Activated CD8-positive, alpha-beta T cell treated with anti-CD3 and anti-CD28 coated beads for 36 hours (primary cell): ENCODE measurements at regions not wholly inside any gene's neighbourhood (a gene's known extent, or its start where the extent isn't known, plus 50 kb on each side); places are given as distances from the start of the nearest gene placed in this dataset.
"Not testable (repeated sequence)": the region's sequence is repeated elsewhere in the genome, so short reads cannot be mapped to it uniquely, and the experiment has no call there.

ENCODE experiments used
- ATAC-seq: fragments of 200-7000 bp; cut with Tn5 transposase; one replicate; pipeline ENCODE4 v1.10.0; 2021; ENCODE audit warnings: mild to moderate bottlenecking, moderate library complexity
- CTCF ChIA-PET: fragments of 350-600 bp; sonication (Branson Sonifier 250); formaldehyde crosslinking; loops from one replicate; lab custom pipeline; 2021; ENCODE audit warnings: antibody characterized with exemption; lab: Charles Lee
- POLR2A ChIA-PET: fragments of 350-600 bp; sonication (Branson Sonifier 250); formaldehyde crosslinking; loops from one replicate; lab custom pipeline; 2021; ENCODE audit warnings: antibody characterized with exemption; lab: Charles Lee
- DNase-seq: peaks from one replicate; pipeline ENCODE4 v3.0.0-alpha.2; 2020
- H3K27ac Mint-ChIP-seq: one replicate; pipeline ENCODE4 v1.8.0; 2021; ENCODE audit warnings: mild to moderate bottlenecking, mixed read lengths
- H3K27me3 Mint-ChIP-seq: one replicate; pipeline ENCODE4 v1.8.0; 2021; ENCODE audit warnings: mixed read lengths
- H3K36me3 Mint-ChIP-seq: one replicate; pipeline ENCODE4 v1.8.0; 2021; ENCODE audit warnings: low read depth, mixed read lengths
- H3K4me1 Mint-ChIP-seq: one replicate; pipeline ENCODE4 v1.8.0; 2021; ENCODE audit warnings: low read depth, mixed read lengths
- H3K4me3 Mint-ChIP-seq: one replicate; pipeline ENCODE4 v1.8.0; 2021; ENCODE audit warnings: mild to moderate bottlenecking, moderate library complexity, mixed read lengths
- H3K9me3 Mint-ChIP-seq: one replicate; pipeline ENCODE4 v1.8.0; 2021; ENCODE audit warnings: mixed read lengths
- intact Hi-C: fragments of 100-400 bp; cut with micrococcal nuclease; formaldehyde crosslinking; loops from one replicate; pipeline ENCODE4 v1.10.0; 2022
- TF ChIP-seq, protein P1 (sequence below): fragments of 200-600 bp; IDR thresholded peaks from one replicate; pipeline ENCODE4 v1.8.0; 2022; ENCODE audit warnings: antibody characterized with exemption, mild to moderate bottlenecking

DNA sequence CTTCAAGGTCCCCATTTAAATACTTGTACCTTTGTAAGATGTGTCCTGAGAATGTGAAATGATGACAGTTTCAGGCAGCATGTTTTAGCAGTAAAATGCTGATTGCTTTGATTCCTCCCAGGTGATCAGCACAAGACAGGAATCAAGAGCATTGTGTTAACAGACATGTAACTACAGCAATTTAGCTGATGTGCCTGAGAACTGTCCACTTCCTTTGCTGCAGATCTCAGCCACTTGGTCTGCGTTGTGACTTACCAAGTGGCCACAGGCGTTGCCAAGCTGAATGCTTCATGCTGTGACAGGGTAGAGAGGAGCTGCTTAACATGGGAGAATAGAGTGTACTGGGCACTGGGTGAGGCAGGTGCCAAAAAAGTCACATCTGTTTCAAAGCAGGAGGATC is 767.0 kb upstream of the POU3F2 start:
- H3K4me3 Mint-ChIP-seq, result no peak overlapping the region
- TF ChIP-seq, protein P1, sequence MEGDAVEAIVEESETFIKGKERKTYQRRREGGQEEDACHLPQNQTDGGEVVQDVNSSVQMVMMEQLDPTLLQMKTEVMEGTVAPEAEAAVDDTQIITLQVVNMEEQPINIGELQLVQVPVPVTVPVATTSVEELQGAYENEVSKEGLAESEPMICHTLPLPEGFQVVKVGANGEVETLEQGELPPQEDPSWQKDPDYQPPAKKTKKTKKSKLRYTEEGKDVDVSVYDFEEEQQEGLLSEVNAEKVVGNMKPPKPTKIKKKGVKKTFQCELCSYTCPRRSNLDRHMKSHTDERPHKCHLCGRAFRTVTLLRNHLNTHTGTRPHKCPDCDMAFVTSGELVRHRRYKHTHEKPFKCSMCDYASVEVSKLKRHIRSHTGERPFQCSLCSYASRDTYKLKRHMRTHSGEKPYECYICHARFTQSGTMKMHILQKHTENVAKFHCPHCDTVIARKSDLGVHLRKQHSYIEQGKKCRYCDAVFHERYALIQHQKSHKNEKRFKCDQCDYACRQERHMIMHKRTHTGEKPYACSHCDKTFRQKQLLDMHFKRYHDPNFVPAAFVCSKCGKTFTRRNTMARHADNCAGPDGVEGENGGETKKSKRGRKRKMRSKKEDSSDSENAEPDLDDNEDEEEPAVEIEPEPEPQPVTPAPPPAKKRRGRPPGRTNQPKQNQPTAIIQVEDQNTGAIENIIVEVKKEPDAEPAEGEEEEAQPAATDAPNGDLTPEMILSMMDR, result no peak
- no peaks in the 10 kb centered on the region for H3K4me1 Mint-ChIP-seq
- CTCF ChIA-PET, result no interaction called here
- no peak for DNase-seq
- no peak for ATAC-seq
- no peaks in the 10 kb centered on the region for H3K9me3 Mint-ChIP-seq
- POLR2A ChIA-PET, result no interaction called here
- H3K27me3 Mint-ChIP-seq, result no peaks in the 10 kb centered on the region
- H3K27ac Mint-ChIP-seq, result no peak overlapping the region
- intact Hi-C loops, result no loop called here
- H3K36me3 Mint-ChIP-seq, result no peaks in the 10 kb centered on the region

DNA sequence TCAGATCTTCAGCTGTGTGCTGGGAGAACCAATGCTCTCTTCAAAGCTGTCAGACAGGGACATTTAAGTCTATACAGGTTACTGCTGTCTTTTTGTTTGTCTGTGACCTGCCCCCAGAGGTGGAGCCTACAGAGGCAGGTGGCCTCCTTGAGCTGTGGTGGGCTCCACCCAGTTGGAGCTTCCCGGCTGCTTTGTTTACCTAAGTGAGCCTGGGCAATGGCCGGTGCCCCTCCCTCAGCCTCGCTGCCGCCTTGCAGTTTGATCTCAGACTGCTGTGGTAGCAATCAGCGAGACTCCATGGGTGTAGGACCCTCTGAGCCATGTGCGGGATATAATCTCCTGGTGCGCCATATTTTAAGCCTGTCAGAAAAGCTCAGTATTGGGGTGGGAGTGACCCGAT is 745.8 kb upstream of the POU3F2 start:
- H3K27ac Mint-ChIP-seq, H3K36me3 Mint-ChIP-seq, H3K4me3 Mint-ChIP-seq, H3K4me1 Mint-ChIP-seq, intact Hi-C loops, H3K27me3 Mint-ChIP-seq, POLR2A ChIA-PET, DNase-seq, ATAC-seq, CTCF ChIA-PET, H3K9me3 Mint-ChIP-seq: not testable (repeated sequence)

DNA sequence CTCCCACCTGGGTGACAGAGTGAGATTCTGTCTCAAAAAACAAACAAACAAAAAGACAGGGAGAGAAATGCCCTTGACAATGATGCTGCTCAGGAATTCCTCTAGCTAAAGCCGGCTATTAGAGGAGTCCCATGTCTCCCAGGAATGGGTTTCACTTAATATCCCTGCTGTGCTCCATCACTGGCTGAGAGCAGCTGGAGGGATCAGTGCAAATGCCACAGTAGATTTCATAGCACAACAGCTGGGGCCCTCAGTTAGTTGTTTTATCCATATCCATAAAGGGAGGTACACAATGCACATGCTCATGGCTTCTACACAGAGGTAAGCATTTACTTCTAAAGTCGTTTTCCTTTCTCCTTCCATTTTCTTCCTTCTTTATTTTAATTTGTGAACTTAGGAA is 742.0 kb upstream of the POU3F2 start:
- TF ChIP-seq, protein P1, result no peak
- ChIA-PET POLR2A (no interaction called here), CTCF (no interaction called here)
- intact Hi-C loops, result no loop called here
- H3K4me3 Mint-ChIP-seq, result no peak overlapping the region
- no peaks in the 10 kb centered on the region for H3K27me3 Mint-ChIP-seq
- no peak for ATAC-seq
- no peak overlapping the region for H3K27ac Mint-ChIP-seq
- no peaks in the 10 kb centered on the region for H3K36me3 Mint-ChIP-seq
- DNase-seq, result no peak
- H3K4me1 Mint-ChIP-seq, result no peaks in the 10 kb centered on the region
- H3K9me3 Mint-ChIP-seq, result peaks cover 3% of the 10 kb centered on the region

DNA sequence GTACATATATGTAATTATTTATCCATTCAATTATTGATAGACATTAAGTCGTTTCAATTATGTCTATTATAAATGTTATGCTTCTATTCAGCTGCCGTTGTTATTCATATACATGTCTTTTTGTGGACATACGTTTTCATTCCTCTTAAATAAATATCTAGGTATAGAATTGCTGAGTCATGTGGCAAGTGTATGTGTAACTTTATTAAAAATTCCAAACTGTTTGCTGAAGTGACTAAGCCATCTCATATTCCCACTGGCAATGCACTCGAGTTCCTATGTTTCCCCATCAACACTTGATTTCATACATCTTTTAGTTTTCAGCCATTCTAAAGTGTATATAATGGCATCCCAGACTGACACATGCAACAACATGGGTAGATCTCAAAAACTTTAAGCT is 739.7 kb upstream of the POU3F2 start:
- Mint-ChIP-seq H3K4me3 (no peak overlapping the region), H3K4me1 (no peaks in the 10 kb centered on the region), H3K27ac (no peak overlapping the region), H3K36me3 (no peaks in the 10 kb centered on the region), H3K9me3 (peaks cover 1% of the 10 kb centered on the region), H3K27me3 (no peaks in the 10 kb centered on the region)
- ATAC-seq, result no peak
- intact Hi-C loops, result no loop called here
- TF ChIP-seq, protein P1, result no peak
- ChIA-PET POLR2A (no interaction called here), CTCF (no interaction called here)
- DNase-seq, result no peak

DNA sequence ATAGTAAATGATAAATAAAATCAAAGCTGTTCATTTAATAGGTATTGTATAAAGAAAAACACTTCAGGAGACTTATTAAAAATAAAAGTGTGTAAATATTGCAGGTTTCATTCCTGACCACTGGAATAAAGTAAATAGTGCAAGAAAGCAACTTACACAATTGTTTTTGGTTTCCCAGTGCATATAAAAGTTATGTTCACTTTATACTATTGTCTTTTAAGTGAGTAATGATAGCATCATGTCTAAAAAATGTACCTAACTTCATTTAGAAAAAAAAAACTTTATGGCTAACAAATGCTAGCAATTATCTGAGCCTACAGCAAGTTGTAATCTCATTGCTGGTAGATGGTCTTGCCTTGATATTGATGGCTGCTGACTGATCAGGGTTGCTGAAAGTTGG is 726.6 kb upstream of the POU3F2 start:
- no peaks in the 10 kb centered on the region for H3K27me3 Mint-ChIP-seq
- no peaks in the 10 kb centered on the region for H3K4me1 Mint-ChIP-seq
- no peaks in the 10 kb centered on the region for H3K36me3 Mint-ChIP-seq
- ChIA-PET CTCF (no interaction called here), POLR2A (no interaction called here)
- H3K4me3 Mint-ChIP-seq, result no peak overlapping the region
- no peak for ATAC-seq
- DNase-seq, result no peak
- H3K27ac Mint-ChIP-seq, result no peak overlapping the region
- no peaks in the 10 kb centered on the region for H3K9me3 Mint-ChIP-seq
- intact Hi-C loops, result loop anchor here (5.0 kb wide), 1 partner anchor 616 kb away; no protein-coding TSS in a partner anchor
- TF ChIP-seq, protein P1, result no peak

DNA sequence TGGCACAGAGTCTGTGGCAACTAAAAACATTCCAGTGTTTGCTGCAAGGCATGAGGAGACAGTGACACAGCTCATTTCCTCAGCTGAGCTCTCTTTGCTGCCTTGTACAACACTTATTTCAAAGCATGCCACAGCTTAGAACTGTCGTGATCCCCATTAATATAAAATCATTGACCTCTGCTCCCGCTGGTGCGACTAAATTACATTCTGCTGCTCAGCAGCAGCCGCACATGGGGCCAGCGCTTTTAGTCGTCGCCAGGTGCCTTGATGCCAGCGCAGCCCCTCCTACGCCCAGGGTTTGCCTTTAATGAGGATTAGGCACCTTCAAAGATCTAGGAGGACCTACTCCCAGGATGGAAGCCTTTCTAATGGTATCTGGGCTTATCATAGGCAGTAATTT is 717.9 kb upstream of the POU3F2 start:
- no peak for ATAC-seq
- Mint-ChIP-seq H3K36me3 (no peaks in the 10 kb centered on the region), H3K4me1 (no peaks in the 10 kb centered on the region), H3K4me3 (no peak overlapping the region), H3K27me3 (no peaks in the 10 kb centered on the region), H3K27ac (no peak overlapping the region), H3K9me3 (no peaks in the 10 kb centered on the region)
- intact Hi-C loops, result no loop called here
- no peak for DNase-seq
- TF ChIP-seq, protein P1, result no peak
- CTCF ChIA-PET, result no interaction called here
- POLR2A ChIA-PET, result no interaction called here
